ENCODE measurements at regions not wholly inside any gene's neighbourhood (a gene's known extent, or its start where the extent isn't known, plus 50 kb on each side); places are given as distances from the start of the nearest gene placed in this dataset.
"Not testable (repeated sequence)": the region's sequence is repeated elsewhere in the genome, so short reads cannot be mapped to it uniquely, and the experiment has no call there.

GRCh38 chr4:177177541-177178081 is 132.1 kb upstream of the NEIL3 start:
- no peak for DNase-seq (ENCODE audit: extremely low read depth in 1 of 2, low read depth in 1 of 2)

- no peak for DNase-seq (ENCODE audit: extremely low read depth in 1 of 2, low read depth in 1 of 2)
Observed at GRCh38 chr4:177178246-177178645, 131.4 kb upstream of the NEIL3 start.

GRCh38 chr4:177182166-177182565 is 127.5 kb upstream of the NEIL3 start:
- DNase-seq (ENCODE audit: extremely low read depth in 1 of 2, low read depth in 1 of 2), result no peak

- no peak for DNase-seq (ENCODE audit: extremely low read depth in 1 of 2, low read depth in 1 of 2)
Observed at GRCh38 chr4:177182728-177183127, 126.9 kb upstream of the NEIL3 start.

- no peak for DNase-seq (ENCODE audit: extremely low read depth in 1 of 2, low read depth in 1 of 2)
Observed at GRCh38 chr4:177185151-177185550, 124.5 kb upstream of the NEIL3 start.

GRCh38 chr4:177185579-177185978 is 124.1 kb upstream of the NEIL3 start:
- DNase-seq (ENCODE audit: extremely low read depth in 1 of 2, low read depth in 1 of 2), result no peak

- DNase-seq (ENCODE audit: extremely low read depth in 1 of 2, low read depth in 1 of 2), result no peak
Observed at GRCh38 chr4:177187371-177187770, 122.3 kb upstream of the NEIL3 start.

GRCh38 chr4:177190995-177191580 is 118.6 kb upstream of the NEIL3 start:
- no peak for DNase-seq (ENCODE audit: extremely low read depth in 1 of 2, low read depth in 1 of 2)

- DNase-seq (ENCODE audit: extremely low read depth in 1 of 2, low read depth in 1 of 2), result no peak
Observed at GRCh38 chr4:177191586-177191985, 118.1 kb upstream of the NEIL3 start.

GRCh38 chr4:177191991-177192390 is 117.7 kb upstream of the NEIL3 start:
- no peak for DNase-seq (ENCODE audit: extremely low read depth in 1 of 2, low read depth in 1 of 2)

- not testable (repeated sequence) for DNase-seq (ENCODE audit: extremely low read depth in 1 of 2, low read depth in 1 of 2)
Observed at GRCh38 chr4:177193024-177193715, 116.5 kb upstream of the NEIL3 start.

- DNase-seq (ENCODE audit: extremely low read depth in 1 of 2, low read depth in 1 of 2), result no peak
Observed at GRCh38 chr4:177194906-177195305, 114.8 kb upstream of the NEIL3 start.

- DNase-seq (ENCODE audit: extremely low read depth in 1 of 2, low read depth in 1 of 2), result no peak
Observed at GRCh38 chr4:177196615-177197014, 113.1 kb upstream of the NEIL3 start.

- DNase-seq (ENCODE audit: extremely low read depth in 1 of 2, low read depth in 1 of 2), result no peak
Observed at GRCh38 chr4:177201614-177202013, 108.1 kb upstream of the NEIL3 start.

GRCh38 chr4:177204126-177204525 is 105.5 kb upstream of the NEIL3 start:
- no peak for DNase-seq (ENCODE audit: extremely low read depth in 1 of 2, low read depth in 1 of 2)

- DNase-seq (ENCODE audit: extremely low read depth in 1 of 2, low read depth in 1 of 2), result no peak
Observed at GRCh38 chr4:177214935-177215334, 94.7 kb upstream of the NEIL3 start.

- no peak for DNase-seq (ENCODE audit: extremely low read depth in 1 of 2, low read depth in 1 of 2)
Observed at GRCh38 chr4:177220376-177220775, 89.3 kb upstream of the NEIL3 start.

- no peak for DNase-seq (ENCODE audit: extremely low read depth in 1 of 2, low read depth in 1 of 2)
Observed at GRCh38 chr4:177222781-177223180, 86.9 kb upstream of the NEIL3 start.

- DNase-seq (ENCODE audit: extremely low read depth in 1 of 2, low read depth in 1 of 2), result no peak
Observed at GRCh38 chr4:177225605-177226004, 84.1 kb upstream of the NEIL3 start.

GRCh38 chr4:177227636-177228035 is 82.0 kb upstream of the NEIL3 start:
- no peak for DNase-seq (ENCODE audit: extremely low read depth in 1 of 2, low read depth in 1 of 2)

GRCh38 chr4:177228599-177228998 is 81.1 kb upstream of the NEIL3 start:
- no peak for DNase-seq (ENCODE audit: extremely low read depth in 1 of 2, low read depth in 1 of 2)

- DNase-seq (ENCODE audit: extremely low read depth in 1 of 2, low read depth in 1 of 2), result no peak
Observed at GRCh38 chr4:177229331-177229730, 80.3 kb upstream of the NEIL3 start.

- no peak for DNase-seq (ENCODE audit: extremely low read depth in 1 of 2, low read depth in 1 of 2)
Observed at GRCh38 chr4:177232473-177232872, 77.2 kb upstream of the NEIL3 start.

Data from activated CD8-positive, alpha-beta memory T cell treated with anti-CD3 and anti-CD28 coated beads for 1 hour (primary cell).